ENCODE measurements at regions not wholly inside any gene's neighbourhood (a gene's known extent, or its start where the extent isn't known, plus 50 kb on each side); places are given as distances from the start of the nearest gene placed in this dataset.
"Not testable (repeated sequence)": the region's sequence is repeated elsewhere in the genome, so short reads cannot be mapped to it uniquely, and the experiment has no call there.

DNA sequence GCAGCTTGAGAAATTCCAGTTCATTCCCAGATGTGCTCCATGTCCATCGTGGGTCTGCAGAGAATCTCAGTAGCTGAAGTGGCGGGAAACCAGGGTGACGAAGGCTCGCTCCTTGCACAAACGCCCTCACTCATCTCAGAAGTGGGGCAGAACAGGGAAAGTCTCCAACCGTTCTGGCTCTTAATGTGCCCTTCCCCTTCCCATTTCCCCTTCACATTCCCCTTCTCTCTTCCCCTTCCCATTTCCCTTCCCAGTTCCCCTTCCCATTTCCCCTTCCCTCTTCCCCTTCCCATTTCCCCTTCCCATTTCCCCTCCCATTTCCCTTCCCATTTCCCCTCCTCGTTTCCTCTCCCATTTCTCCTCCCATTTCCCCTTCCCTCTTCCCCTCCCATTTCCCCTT is 108.5 kb downstream of the OLFM1 start:
- not testable (repeated sequence) for DNase-seq (ENCODE audit: low read depth in 2 of 2)

DNA sequence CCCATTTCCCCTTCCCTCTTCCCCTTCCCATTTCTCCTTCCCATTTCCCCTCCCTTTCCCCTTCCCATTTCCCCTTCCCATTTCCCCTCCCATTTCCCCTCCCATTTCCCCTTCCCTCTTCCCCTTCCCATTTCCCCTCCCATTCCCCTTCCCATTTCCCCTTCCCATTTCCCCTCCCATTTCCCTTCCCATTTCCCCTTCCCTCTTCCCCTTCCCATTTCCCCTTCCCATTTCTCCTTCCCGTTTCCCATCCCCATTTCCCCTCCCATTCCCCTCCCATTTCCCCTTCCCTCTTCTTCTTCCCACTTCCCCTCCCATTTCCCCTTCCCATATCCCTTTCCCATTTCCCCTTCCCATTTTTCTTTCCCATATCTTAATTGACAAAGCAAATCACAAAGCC is 109.0 kb downstream of the OLFM1 start:
- no peak for DNase-seq (ENCODE audit: low read depth in 2 of 2)

- DNase-seq (ENCODE audit: low read depth in 2 of 2): no peak
Measured at GRCh38 chr9:135198144-135198543, 110.7 kb downstream of the OLFM1 start.

DNA sequence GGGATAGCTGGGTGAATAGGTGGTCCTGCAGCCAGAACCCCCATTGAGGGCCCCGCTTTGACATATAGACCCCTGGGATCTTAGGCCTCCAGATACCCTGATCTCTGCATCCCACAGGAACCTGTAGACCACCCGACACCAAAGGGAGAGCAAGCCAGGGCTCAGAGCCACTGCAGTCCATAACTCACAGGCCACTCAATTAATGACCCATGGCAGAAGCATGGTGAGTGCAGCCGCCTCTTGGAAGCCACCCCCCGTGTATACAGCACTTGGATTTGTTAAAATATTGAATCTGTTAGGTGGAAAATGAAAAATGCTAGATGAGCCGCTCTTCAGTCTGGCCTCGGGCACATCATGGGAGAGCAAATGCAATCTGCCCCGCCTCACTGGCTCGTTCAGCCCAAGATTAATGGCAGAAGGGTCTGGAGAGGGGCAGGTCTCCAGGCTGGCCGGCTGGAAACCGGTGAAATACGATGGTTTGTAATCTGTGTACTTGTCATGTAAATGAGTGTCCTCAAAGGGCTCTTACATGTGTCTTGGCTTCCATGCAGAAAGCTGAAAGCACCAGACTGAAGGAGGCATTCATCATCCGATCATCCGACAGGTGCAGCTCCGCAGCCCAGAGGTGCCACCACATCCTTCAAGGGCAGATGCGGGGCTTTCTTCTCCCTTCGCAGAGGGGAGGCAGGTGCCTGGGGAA is 111.3 kb downstream of the OLFM1 start:
- DNase-seq (ENCODE audit: low read depth in 2 of 2): no peak

DNA sequence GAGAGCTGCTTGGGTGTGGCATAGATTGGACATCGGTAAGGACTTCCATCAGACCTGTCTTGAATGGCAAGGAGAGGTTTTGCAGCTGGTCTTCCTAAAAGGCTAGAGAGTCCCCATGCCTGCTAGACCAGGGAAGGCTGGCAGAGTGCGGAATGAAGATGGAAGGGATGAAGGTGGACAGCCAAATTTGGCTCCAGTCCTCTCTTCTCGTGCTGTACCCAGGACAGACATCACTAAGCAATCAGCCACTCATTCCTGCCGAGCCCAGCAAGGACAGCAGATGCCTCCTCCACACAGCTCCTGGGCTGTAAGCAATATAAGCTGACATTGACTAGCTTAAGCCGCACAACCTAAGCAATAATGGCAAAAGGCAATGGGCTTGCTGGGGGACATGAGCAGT is 112.0 kb downstream of the OLFM1 start:
- DNase-seq (ENCODE audit: low read depth in 2 of 2): no peak

DNA sequence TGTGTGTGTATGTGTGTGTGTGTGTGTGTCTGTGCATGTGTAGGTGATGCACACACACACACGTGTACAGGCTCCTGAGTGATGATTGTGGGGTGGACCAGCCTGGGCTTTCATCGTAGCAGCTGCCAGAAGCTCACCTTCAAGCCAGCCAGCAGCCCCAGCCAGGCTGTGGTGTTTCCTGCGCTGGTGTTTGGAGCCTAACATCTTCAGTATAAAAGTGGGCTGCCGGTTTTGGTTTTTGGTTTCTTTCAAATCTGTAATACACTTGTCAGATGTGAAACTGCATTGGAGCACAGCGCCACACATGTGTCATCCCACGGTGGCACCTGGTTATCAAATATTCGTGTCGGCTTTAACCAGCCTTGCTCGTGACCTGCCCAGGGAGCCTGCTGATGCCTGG is 114.2 kb downstream of the OLFM1 start:
- DNase-seq (ENCODE audit: low read depth in 2 of 2): no peak

GRCh38 chr9:135204177-135204576 is 116.7 kb downstream of the OLFM1 start:
- no peak for DNase-seq (ENCODE audit: low read depth in 2 of 2)

DNA sequence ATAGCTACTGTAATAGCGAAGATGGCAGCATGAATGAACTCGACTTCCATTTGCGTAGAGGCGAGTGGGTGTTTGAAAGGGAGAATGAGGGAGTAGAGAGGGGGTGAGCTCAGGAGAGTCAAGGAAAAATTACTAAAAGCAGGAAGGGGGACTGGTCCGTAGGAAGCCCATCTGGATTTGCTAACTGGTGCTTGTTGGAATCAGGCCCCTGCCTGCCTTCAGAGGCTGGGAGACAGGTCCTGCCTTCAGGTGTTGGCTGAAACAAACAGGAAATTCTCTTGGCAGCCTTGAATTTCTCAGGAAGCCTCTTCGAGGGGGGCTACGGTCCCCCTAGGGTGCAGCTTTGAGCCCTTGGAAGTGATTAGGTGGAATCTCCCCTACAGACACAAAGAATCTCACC is 121.7 kb downstream of the OLFM1 start:
- no peak for DNase-seq (ENCODE audit: low read depth in 2 of 2)

GRCh38 chr9:135209852-135210251 is 122.4 kb downstream of the OLFM1 start:
- no peak for DNase-seq (ENCODE audit: low read depth in 2 of 2)

DNA sequence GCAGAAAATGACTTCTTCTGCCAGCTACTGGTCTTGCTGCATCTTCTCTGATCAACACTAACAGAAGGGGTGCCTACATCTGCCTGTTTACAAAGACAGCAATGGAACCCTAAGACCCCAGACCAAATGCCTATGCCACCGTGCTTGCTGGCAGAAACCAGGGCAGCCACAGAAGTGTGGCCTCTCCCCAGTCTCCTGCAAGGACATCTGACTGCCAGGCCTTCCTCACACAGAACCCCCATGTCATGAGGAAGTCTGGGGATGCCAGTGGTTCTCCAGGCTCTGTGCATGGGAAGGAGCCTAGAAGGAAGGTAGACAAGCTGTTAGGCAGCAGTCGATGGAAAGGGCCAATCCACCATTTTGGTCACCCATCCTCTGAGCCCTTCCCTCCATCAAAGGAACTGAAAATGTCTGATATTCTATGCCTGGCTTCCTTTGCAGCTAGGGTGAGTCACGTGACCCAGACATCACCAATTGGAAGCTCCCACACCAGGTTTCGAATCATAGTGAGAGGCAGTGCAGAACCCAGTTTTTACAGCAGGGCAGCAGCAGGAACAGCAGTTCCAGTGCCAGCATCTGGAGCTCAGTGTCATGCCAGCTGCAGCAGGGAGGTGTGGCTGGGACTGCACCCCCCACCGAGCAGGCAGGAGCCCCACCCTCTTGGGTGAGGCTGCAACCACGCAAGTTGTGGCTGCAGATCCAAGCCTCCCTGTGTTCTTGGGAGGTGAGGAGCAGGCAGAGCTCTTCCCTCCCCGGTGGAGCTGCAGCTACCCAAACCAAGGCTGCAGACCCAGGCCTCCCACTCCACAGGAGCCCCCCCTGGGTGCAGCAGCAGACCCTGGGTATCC is 123.4 kb downstream of the OLFM1 start:
- DNase-seq (ENCODE audit: low read depth in 2 of 2): no peak

GRCh38 chr9:135211524-135211890 is 124.0 kb downstream of the OLFM1 start:
- DNase-seq (ENCODE audit: low read depth in 2 of 2): no peak

- DNase-seq (ENCODE audit: low read depth in 2 of 2): no peak
Measured at GRCh38 chr9:135212961-135213360, 125.5 kb downstream of the OLFM1 start.

DNA sequence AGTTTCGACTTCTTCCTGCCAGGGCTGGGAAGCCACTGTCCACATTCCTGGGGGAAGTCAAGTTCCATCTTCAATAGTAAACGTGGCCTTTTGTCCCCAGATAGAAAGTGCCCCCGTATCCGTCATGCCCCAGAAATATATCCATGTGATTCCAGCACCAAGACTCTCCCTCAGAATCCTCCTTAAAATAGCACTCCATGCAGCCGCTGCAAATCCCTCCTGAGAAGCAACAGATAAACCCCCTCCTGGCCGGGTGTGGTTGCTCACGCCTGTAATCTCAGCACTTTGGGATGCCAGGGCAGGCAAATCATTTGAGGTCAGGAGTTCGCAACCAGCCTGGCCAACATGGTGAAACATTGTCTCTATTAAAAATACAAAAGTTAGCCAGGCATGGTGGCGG is 126.1 kb downstream of the OLFM1 start:
- no peak for DNase-seq (ENCODE audit: low read depth in 2 of 2)

DNA sequence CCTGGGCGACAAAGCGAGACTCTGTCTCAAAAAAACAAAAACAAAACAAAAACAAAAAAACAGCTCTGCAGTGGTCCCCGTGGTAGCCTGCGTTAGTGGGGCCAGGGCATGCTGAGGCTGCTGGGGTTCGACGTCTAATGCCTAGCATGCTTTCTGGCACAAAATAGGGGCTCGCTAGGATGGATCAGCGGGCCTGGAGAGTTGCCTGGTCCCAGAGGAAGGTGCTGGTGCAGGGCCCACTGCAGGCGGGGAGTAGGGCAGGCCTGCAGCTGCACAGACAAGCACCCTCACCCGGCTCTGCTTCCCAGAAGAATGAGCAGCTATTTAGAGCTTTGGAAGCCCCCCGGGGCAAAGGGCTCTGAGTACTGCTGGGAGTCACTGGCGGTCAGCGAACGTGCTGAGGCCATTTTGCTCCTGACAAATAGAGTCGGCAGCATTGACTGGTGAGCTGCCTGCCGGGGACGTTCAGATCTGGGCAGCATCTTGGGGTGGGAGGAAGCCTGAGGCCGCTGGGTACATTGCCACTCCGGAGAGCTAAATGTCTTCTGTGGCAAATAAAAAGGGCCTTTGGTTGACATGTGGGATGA is 126.7 kb downstream of the OLFM1 start:
- DNase-seq (ENCODE audit: low read depth in 2 of 2): no peak

DNA sequence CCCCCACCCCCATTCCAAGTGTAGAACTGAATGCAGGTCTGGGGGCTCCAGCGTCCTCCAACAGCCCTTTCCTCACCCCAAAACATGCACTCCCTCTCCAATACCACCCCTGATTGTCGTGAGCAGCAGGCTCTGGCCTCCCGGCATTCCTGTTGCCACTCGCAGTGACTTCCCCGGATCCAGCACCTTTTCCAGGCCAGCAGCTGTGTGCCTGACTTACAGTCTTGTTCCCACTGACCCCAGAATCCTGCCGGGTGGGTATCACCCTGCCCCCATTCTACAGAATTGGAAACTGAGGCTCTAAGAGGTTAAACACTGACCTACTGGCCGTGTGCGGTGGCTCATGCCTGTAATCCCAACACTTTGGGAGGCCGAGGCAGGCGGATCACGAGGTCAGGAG is 127.2 kb downstream of the OLFM1 start:
- no peak for DNase-seq (ENCODE audit: low read depth in 2 of 2)

DNA sequence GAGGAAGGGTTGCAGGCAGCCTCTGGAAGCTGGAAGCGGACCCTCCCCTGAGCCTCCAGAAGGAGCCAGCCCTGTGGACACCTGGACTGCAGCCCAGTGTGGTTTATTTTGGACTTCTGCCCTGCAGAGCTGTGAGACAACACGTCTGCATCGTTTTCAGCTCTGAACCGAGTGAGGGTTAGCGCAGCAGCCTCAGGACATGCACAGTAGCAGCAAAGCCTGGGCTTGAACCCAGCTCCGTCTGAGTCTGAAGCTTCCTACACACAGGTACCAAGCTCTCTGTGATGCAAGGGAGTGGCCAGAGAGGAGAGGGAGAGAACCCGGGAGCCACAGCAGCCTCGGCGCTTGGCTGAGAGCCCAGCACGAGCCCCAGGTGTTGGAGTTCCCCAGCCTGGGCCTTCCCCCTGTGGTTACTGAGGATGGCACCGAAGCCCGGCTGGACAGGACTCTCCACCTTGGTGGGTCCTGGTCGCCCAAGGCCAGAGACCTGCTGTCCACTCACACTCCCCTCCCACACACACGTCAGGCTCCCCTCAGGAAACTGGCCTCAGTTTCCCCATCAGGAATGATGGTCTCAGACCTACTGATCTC is 128.2 kb downstream of the OLFM1 start:
- no peak for DNase-seq (ENCODE audit: low read depth in 2 of 2)

- DNase-seq (ENCODE audit: low read depth in 2 of 2): no peak
Measured at GRCh38 chr9:135216236-135216635, 128.8 kb downstream of the OLFM1 start.

DNA sequence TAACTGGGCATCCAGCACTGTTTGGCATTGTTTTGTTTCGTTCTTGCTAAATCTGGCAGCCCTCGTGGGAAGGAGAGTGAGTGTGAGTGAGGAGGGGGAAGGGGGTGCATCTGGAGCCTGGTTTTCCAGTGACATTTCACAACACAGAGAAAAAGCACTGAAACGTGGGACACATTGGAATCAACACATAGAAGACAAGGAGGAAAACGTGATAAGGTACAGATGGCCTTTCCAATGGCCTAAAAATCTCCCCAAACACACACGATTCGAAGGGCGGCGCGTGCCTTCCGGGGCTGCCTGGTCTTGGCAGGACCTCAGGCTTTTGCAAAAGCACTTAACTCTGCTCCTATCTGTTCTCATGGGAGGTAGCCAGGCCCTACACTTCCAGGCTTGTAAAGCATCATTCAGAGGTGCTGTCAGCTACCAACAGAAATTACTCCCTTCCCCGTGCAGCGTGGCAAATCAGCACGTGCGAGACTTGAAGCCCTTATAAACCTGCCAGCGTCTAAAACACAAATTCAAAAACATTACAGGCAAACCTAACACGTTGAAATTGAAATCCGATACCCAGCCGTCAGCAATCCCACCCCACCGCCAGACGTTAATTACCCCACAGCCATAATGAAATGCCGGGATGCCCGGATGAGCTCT is 129.4 kb downstream of the OLFM1 start:
- DNase-seq (ENCODE audit: low read depth in 2 of 2): no peak

DNA sequence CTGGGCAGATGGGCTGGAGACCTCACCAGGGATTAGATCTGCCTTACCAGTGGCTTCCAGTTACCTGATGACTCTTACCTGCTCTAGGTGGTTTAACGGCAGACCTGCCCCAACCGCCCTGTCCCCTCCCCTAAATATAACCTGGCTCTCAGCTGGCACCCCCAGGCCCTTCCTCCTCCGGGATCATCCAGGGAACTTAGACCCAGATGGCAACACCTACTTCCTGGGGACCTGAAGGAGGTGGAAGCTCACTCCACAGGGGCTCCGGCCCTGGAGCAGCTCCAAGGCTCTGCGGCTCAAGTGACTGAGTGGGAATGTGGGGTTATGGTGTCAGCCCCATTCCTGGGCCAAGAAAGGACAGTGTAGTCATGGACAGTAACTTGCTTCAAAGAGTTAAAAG is 130.4 kb downstream of the OLFM1 start:
- DNase-seq (ENCODE audit: low read depth in 2 of 2): no peak

GRCh38 chr9:135218331-135219225 is 131.1 kb downstream of the OLFM1 start:
- no peak for DNase-seq (ENCODE audit: low read depth in 2 of 2)
